GM04504 (cell line): ENCODE measurements at regions not wholly inside any gene's neighbourhood (a gene's known extent, or its start where the extent isn't known, plus 50 kb on each side); places are given as distances from the start of the nearest gene placed in this dataset.
A peak's percentile ranks its signal among the peaks of the same experiment; 100 is the strongest.
"Not testable (repeated sequence)": the region's sequence is repeated elsewhere in the genome, so short reads cannot be mapped to it uniquely, and the experiment has no call there.

ENCODE experiments used
- DNase-seq: peaks from one replicate; pipeline ENCODE4 v3.0.0-alpha.2; 2012; ENCODE audit warnings: low read depth

GRCh38 chr17:70323269-70323668 is 153.9 kb downstream of the KCNJ2 start:
- DNase-seq = no peak

DNA sequence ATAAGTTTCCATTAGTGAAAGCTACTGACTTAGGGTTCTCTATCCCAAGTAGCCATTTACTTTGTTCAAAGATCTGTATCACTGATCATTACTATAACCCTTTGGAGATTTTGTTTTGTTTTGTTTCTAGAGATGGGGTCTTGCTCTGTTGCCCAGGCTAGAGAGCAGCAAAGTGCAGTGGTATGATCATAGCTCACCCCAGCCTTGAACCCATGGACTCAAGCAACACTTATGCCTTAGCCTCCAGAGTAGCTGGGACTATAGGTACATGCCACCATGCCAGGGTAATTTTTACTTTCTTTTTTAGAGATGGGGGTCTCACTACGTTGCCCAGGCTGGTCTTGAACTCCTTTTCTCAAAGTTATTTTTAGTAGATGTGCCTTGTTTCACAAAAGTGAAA is 154.7 kb downstream of the KCNJ2 start:
- no peak for DNase-seq

DNA sequence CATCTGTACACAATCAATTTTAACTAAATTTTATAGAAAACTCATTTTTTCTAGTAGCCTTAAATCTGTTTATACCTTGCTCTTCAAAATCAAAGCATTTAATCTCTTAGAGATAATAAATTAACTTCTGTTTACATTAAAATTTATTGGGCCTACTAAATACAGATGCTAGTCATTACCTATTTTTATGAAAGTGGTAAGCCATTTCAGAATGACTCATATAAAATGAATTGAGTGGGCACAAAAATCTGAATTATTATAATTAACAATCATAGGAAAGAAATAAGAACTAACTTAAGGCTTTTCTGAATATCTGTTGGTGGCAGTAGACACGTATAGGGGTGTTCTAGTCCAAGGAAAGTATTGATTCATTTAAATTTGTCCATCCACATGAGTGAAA is 157.9 kb downstream of the KCNJ2 start:
- no peak for DNase-seq

DNA sequence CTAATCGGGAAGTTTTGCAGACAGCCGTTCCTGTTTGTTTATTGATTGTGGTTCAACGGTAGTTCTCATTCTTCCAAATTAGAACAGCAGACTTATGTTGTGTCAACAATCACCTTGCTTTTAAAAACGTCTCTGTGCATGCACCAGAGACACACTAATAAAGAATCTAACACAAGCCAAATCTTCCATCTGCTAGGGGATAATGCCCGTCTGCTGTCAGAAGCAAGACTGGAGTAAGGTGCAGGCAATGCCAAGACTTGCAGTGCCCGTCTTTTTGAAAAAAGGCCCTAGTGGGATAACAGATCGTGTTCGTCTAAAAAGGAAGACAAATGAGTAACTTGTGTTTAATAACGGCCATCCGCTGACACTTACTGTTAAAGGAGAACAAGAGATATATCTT is 158.4 kb downstream of the KCNJ2 start:
- no peak for DNase-seq

DNA sequence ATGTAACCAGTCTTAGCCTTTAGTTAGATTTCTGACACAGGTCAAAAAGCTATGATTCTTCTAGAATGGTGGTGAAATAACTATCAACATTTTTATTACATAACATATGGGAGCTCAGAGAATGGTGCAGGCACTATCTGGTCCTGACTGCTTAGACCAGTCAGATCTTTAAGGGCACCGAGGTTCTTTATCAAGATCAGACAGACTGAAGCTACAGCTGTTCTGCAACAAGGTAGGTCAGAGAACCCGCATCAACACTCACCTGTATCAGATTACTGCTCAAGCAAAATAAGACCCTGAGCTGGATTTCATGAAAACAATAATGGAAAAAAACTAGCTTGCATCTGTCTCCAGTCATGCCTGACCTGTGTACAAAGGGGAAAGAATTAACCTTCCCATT is 160.4 kb downstream of the KCNJ2 start:
- no peak for DNase-seq

GRCh38 chr17:70331066-70331465 is 161.7 kb downstream of the KCNJ2 start:
- DNase-seq = not testable (repeated sequence)

GRCh38 chr17:70332356-70333210 is 163.3 kb downstream of the KCNJ2 start:
- DNase-seq = no peak

DNA sequence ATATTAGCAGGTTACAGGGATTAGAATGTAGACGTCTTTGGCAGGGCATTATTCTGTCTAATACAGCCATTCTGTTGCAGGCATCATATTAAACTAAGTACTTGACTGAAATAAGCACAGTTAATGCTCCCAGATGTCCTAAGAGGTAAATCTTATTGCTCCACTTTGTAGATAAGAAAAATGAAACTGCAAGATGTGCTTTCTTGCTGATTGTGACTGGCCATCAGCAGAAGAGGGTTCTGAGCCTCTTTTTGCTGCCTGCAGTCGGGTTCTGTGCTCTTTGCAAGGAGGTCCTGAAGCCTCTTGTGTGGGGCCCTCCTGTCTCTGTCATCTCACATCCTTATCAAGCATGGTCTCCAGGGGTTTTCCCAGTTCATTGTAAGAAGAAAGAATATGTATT is 167.1 kb downstream of the KCNJ2 start:
- no peak for DNase-seq

GRCh38 chr17:70338946-70339354 is 169.6 kb downstream of the KCNJ2 start:
- DNase-seq = no peak

DNA sequence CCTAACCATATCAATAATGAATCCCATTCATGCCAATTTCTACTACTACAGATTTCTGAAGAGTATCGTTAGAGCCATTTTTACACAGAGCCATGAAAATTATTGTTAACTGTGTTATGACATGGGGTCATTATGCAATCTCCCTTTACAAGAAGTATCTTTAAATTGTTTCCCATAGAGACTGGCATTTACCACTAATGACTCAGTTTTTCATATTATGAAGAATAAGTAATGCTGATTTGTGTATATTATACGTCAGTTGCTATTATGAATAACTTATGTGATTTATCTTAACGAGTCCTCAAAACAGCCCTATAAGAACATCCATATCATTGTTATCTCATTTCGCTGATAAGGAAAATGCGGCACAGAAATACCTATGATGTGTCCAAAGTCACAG is 173.8 kb downstream of the KCNJ2 start:
- no peak for DNase-seq

DNA sequence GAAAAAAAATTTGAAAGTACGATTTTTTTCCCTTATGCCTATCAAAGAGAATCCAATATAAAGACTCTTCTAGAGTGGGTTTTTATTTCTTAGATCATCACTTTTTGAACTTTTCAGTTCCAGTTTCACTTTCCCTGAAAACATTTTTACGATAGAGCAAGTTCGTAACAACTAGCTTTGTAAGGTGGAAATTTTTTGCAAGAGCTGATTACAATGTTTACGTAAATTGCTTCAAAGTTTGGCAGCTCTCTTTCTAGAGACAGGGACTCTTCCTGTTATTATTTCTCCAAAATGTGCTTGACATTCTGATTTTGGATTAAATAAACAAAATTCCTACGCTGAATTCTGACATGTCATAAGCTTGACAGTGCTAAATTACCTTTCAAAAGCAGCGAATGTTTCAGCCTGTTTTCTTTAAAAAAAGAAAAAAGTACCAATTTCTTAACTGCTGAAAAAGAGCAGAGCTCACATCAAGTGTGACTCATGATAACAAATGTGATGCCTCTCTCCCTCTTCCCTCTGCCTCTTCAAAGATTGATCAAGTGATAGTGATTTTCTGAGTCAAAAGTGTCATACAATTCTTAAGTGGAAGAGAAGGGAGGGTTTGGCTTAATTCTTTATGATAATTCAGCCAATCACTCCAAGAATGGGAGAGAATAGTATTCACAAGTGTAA is 175.2 kb downstream of the KCNJ2 start:
- no peak for DNase-seq

- DNase-seq = no peak
Measured at GRCh38 chr17:70345061-70345460, 175.7 kb downstream of the KCNJ2 start.

DNA sequence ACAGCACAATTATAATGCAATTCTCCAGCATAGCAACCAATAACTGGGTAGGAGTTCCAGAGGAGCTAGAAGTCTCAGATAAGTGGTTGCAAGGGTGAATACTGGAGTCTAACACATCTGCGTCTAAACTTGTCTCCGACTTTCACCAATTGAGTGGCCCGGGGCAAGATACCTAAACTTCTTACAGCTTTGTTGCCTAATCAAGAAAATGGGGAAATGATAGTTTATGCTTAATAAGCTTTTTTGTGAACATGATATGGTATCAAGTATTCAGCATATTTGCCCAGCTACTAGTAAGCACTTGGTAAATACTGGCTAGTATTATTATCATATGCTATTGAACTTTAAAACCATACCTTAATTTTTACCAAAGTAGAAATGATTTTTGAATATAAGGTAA is 183.5 kb downstream of the KCNJ2 start:
- no peak for DNase-seq

- DNase-seq = no peak
Measured at GRCh38 chr17:70353408-70354092, 184.2 kb downstream of the KCNJ2 start.

- no peak for DNase-seq
Measured at GRCh38 chr17:70355185-70355584, 185.9 kb downstream of the KCNJ2 start.

GRCh38 chr17:70357190-70357589 is 187.9 kb downstream of the KCNJ2 start:
- DNase-seq = no peak

DNA sequence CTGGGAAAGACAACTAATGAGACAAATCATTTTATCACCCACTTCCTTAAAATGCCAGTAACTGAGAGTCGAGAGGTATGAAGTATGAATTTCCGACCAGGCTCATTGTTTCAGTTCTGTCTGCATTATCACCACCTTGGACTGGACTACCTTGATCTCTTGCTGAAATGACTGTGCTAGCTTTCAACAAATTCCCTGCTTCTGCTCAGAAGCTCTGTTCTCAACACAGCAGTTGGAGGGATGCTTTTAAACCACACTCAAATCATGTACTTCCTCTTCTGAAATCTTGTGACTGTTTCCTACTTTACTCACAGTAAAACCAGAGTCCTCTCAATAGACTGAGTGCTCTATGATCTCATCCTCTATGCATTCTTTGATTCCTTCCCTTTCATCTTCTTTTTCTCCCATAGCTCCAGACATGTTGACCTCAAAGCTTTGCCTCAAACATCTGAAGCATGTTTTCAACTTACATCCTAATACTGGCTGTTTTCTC is 195.8 kb downstream of the KCNJ2 start:
- peak; percentile 0 for DNase-seq

- DNase-seq = no peak
Measured at GRCh38 chr17:70366386-70366785, 197.1 kb downstream of the KCNJ2 start.

- no peak for DNase-seq
Measured at GRCh38 chr17:70368011-70368410, 198.7 kb downstream of the KCNJ2 start.

- DNase-seq = no peak
Measured at GRCh38 chr17:70369391-70369790, 200.1 kb downstream of the KCNJ2 start.

- DNase-seq = no peak
Measured at GRCh38 chr17:70370816-70371215, 201.5 kb downstream of the KCNJ2 start.

GRCh38 chr17:70373369-70373768 is 204.0 kb downstream of the KCNJ2 start:
- DNase-seq = no peak

DNA sequence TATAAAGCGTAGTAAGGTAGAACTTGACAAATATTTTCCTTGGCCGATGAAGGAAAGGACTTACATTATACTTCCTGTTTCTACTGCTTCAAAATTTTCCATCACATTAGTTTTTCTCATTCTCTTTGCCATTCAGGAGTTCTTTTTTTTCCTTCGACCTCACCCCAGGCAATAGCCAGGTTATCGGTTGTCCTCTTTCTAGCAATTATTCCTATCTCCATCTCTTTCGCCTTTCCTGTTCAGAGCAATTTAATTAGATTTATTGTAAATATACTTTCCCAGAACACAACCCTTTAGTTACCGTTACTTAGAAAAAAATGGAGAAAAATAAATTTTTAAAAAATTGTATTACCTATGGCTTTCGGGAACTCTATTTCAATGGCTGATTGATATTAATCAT is 205.2 kb downstream of the KCNJ2 start:
- no peak for DNase-seq
